Left forelimb (tissue), 1 donor: ENCODE measurements at regions not wholly inside any gene's neighbourhood (a gene's known extent, or its start where the extent isn't known, plus 50 kb on each side); places are given as distances from the start of the nearest gene placed in this dataset.
"Not testable (repeated sequence)": the region's sequence is repeated elsewhere in the genome, so short reads cannot be mapped to it uniquely, and the experiment has no call there.

Experiments
- DNase-seq: peaks from one replicate; pipeline ENCODE4 v3.0.0-alpha.2; 2018; ENCODE audit warnings: low spot score

DNA sequence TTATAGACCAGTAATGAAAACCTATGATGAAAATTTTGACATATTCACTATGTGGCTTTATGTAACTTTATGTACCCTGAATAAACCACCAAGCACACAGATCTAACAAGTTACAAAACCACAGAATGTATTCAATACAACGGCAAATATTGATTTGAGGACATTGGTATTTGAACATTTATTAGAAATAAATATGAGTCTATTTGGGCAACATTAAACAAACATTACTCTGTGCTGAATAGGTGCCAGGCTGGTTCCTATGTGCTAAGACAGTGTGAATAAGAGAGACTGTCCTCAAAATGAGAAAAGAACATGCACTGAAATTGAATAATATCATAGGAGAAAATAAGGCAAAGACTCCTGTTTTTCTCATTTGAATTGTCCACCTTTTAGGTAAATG is 1341.2 kb downstream of the PLA2G4A start:
- no peak for DNase-seq

DNA sequence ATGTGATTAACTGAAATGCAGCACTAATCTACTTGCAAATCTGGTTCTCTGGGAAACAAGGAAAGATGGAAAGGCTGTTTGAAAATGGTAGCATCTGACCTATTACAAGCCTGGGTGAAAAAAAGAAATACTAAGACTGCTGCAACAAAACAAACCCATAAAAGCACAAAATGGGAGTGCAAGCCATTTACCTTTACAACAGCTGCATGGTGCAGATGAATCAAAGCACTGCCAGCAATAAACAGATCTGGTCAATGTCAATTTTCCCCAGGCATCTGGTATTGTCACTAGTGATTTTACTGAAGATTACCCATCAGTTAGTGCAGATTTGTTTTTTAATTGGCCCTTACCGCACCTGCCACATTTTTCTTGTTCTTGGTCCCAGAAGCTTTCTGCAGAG is 1341.7 kb downstream of the PLA2G4A start:
- no peak for DNase-seq

DNA sequence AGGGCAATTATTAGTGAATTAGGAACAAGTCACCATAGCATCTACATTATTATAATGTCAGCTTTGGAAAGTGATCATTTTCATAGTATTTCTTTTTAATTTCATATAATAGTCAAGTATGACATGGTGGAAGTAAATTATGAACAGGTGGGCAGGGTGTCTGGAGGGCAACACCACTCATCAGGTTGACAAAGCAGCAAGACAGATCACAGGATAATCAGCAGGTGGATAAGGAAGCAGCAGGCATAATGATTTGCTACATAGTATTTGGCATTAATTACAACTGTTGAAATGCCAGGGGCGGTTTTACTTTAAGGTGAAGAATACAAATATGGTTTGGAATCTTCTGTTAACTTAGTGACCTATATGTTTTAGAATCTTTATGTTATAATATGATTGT is 1342.2 kb downstream of the PLA2G4A start:
- DNase-seq = no peak

DNA sequence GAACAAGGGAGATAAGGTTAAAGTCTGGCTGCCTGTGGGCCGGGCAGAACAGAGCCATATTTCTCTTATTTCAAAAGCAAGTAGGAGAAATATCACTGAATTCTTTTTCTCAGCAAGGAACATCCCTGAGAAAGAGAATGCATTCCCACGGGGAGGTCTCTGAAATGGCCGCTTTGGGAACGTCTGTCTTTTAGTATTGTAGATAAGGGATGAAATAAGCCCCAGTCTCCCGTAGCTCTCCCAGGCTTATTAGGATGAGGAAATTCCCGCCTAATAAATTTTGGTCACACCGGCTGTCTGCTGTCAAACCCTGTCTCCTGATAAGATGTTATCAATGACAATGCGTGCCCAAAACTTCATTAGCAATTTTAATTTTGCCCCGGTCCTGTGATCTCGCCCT is 1353.3 kb downstream of the PLA2G4A start:
- DNase-seq = not testable (repeated sequence)

DNA sequence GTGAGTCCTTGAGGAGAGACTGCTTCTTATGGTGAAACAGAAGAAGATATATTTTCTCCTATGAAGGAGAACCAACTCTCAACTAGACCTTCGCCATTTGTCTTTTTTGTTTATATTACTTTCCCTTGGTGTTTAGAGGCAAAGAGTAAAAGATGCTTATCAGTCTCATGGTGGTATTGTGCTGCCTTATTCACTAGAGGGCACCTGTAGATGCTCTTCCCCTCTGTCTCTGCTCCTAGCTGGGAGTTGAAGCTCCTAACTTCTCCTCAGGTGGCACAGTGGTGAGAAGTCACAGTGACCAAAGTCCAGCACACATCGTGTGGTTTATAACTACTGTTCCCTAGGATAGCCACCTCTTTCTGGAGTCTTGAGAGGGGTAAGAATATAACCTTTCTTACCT is 1359.6 kb downstream of the PLA2G4A start:
- DNase-seq = no peak

GRCh38 chr1:188194916-188195315 is 1366.2 kb downstream of the PLA2G4A start:
- DNase-seq = no peak

DNA sequence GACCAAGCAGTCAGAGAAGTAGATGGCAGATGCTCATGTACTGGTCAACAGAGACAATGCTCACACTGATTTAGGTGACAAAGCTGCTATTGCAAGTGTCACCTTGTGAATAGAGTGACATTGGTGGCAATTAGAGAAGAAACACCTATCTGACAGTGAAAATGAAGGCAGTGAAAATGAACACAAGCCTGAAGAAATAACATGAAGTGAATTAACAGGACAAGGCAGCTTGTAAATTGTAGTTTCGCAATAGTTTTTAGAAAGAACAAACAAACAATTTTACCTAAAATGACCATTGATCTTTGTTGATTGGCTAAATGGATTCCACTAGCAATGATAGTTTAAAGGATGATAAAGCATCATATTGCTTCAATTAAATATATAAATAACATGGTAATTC is 1389.5 kb downstream of the PLA2G4A start:
- DNase-seq = no peak

GRCh38 chr1:188220051-188220450 is 1391.3 kb downstream of the PLA2G4A start:
- no peak for DNase-seq

DNA sequence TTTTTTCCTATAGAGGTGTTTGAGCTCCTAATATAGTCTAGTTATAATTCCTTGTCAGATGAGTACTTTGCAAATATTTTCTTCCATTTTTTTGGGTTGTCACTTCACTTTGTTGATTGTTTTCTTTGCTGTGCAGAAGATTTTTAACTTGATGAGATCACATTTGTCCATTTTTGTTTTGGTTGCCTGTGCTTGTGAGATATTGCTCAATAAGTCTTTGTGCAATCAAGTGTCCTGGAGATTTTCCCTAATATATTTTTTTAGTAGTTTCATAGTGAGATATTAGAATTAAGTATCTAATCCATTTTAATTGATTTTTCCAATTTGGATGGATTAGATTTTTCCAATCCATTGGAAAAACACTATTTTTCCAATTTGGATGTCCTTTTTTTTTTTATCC is 1395.5 kb downstream of the PLA2G4A start:
- no peak for DNase-seq

DNA sequence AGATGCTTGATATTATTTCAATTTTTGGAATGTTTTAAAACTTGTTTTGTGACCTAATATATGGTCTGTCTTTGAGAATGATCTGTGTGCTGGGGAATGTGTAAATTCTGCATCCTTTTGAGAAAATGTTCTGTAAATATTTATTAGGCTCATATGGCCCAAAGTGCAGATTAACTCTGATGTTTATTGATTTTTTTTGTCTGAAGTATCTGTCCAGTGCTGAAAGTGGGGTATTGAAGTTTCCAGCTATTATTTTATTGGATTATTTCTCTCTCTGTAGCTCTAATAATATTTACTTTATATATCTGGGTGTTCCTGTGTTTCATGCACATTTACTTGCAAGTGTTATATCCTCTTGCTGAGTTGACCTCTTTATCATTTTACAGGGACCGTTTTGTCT is 1397.2 kb downstream of the PLA2G4A start:
- no peak for DNase-seq

DNA sequence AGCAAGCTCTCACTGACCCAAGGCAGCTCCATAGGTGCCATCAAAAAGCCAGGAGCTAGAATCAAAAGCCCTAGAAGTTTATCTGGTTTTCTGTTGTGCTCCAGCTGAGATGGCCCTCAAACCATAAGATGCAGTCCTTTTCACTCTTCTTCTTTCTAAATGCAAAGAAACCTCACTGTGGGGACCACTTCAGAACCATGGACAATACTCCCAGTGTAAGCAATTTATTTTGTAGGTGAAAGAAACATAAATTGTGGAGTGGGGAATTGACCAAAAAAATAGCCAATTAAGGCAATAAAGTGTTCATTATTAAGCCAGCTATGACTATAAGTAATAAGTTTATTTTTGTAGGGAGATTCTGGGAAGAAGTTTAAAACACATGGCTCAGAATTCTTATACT is 1399.9 kb downstream of the PLA2G4A start:
- no peak for DNase-seq

- no peak for DNase-seq
Observed at GRCh38 chr1:188237573-188238348, 1409.0 kb downstream of the PLA2G4A start.

GRCh38 chr1:188240772-188241406 is 1412.1 kb downstream of the PLA2G4A start:
- DNase-seq = no peak

GRCh38 chr1:188241629-188242028 is 1412.9 kb downstream of the PLA2G4A start:
- DNase-seq = no peak

DNA sequence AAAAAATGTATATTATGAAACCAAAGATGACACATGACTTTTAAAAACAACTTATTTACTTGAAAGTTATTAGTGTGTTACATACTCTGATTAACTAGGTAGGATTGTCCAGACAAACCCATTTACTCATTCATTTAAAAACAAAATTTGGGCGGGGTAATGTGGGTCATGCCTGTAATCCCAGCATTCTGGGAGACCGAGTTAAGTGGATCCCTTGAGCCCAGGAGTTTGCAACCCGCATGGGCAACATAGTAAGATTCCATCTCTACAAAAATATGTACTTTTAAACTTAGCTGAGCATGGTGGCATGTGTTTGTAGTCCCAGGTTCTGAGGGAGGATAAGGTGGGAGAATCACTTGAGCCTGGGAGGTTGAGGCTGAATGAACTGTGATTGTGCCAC is 1414.7 kb downstream of the PLA2G4A start:
- DNase-seq = no peak

DNA sequence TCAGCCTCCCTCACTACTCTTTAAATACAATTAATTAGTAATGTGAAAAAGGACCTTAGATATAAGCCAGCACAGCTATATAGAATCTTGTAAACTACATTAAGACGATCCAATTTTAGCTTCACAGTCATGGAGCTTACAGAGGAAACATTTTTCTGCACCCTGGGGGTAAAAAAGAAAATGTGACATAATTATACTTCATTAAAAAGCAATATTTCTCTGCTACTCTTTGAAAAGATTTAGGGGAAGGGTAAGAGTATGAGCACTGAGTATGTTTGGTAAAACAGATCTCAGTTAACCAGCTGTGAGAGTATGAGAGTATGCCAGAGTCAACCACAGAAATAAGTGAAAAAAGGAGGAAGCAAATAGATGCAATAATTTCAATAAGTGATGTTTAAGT is 1415.9 kb downstream of the PLA2G4A start:
- no peak for DNase-seq

- DNase-seq = no peak
Observed at GRCh38 chr1:188247255-188247654, 1418.5 kb downstream of the PLA2G4A start.

DNA sequence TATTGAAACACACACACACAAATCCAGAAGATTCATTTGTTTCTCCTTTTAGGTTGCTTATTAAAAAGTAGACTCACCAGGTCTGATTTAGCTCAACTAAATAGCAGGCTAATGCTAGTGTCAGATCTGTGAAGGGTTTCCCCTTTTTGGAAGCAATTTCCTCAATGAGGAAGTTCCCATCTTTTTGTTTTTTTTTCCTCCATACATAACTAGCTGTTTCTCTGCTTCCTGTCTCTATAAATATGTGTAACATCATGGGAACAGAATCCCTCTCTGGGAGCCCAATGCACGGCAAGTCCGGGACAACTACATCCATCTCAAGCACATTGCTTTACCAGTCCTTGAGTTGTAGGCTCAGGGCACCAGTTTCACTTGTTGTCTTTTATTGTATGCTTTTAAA is 1421.1 kb downstream of the PLA2G4A start:
- DNase-seq = no peak

DNA sequence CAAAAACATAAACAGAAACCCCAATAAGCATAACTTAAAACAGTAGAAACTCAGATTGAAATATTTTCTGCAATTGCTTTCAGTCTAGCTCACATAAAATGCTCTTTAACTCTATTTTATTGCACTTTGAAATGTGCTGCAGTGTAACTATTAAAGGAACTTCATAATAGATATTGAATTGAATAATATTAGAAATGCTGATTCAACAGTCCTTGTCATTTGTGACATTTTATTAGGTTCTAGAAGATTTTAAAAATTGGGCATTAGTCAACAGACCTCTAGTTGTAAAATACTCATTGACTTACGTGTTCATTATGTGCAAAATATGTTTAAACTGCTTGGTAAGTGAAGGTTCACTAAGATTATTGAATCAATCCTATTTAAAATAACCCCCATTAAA is 1422.3 kb downstream of the PLA2G4A start:
- DNase-seq = no peak

- no peak for DNase-seq
Observed at GRCh38 chr1:188261849-188262248, 1433.1 kb downstream of the PLA2G4A start.

DNA sequence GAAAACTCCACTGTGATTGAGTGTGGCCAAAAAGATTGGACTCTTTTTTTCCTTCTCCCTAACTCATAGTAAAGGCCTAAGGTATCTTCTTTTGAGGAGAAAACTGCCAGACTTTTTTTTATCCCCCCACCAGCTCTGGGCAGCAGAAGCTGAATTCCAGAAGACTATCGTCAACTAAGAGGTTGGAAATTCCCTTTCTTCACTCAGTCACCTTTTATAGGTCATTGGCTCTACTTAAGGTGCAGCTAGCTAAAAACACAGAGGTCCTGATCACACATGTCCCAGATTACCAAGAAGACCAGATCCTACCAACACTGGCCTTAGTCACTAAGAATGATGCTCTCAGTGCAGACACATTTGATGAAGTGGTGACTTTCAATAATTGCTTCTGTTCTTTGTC is 1441.2 kb downstream of the PLA2G4A start:
- DNase-seq = no peak

DNA sequence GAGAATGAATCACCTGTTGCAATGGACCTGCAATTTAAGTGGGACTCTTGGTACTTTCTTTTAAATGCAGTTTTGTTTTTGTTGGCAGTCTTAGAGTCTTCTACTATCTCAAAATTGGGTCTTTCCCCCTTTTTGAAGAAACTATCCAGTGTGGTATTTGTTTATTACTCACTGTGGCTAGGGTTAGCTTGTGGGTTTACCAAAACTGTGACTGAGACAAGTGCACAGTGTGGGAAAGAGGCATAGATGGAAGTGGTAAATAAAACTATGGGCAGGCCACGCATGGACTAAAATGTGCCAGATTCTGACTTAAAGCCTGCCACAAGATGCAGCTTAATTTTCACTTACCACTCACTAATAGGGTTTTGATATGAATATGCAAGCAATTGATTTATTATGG is 1441.7 kb downstream of the PLA2G4A start:
- DNase-seq = no peak

- DNase-seq = no peak
Observed at GRCh38 chr1:188277771-188278170, 1449.0 kb downstream of the PLA2G4A start.

GRCh38 chr1:188281921-188282320 is 1453.2 kb downstream of the PLA2G4A start:
- no peak for DNase-seq
